Body of pancreas (tissue), 4 donors: ENCODE measurements at regions not wholly inside any gene's neighbourhood (a gene's known extent, or its start where the extent isn't known, plus 50 kb on each side); places are given as distances from the start of the nearest gene placed in this dataset.

Experiments
- POLR2A ChIP-seq, 3 donors: fragments of 450-650 bp; IDR thresholded peaks; one replicate each; pipeline ENCODE4 v1.6.1; 2016; ENCODE audit warnings: antibody characterized with exemption in 3 of 3, mild to moderate bottlenecking in 2 of 3
- TF ChIP-seq, protein P1 (sequence below), 7 experiments: fragments of 450-650 bp in 4 of 7; fragments of 200-600 bp in 3 of 7; sonication (generic) in 3 of 7; IDR thresholded peaks; one replicate each; pipeline ENCODE4 v1.5.1; 2016 to 2019; ENCODE audit warnings: antibody characterized with exemption in 7 of 7

DNA sequence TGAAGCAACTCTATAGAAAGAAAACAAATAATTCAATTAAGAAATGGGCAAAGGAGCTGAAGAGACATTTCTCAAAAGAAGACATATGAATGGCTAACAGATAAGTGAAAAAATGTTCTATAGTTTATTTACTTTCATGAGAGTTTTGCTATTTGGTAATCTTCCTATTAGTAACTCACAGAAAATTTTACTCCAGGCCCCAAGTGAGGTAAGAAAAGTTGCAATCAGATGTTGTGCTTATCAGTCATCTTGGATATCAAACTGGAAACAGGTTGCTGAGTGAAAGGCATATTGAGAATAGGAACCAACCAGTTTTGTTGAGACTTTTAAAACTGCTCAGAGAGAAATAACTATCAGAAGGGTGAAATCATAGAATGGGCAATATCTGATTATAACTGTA lies 1179.0 kb upstream of the ACVR2A start:
- TF ChIP-seq, protein P1, sequence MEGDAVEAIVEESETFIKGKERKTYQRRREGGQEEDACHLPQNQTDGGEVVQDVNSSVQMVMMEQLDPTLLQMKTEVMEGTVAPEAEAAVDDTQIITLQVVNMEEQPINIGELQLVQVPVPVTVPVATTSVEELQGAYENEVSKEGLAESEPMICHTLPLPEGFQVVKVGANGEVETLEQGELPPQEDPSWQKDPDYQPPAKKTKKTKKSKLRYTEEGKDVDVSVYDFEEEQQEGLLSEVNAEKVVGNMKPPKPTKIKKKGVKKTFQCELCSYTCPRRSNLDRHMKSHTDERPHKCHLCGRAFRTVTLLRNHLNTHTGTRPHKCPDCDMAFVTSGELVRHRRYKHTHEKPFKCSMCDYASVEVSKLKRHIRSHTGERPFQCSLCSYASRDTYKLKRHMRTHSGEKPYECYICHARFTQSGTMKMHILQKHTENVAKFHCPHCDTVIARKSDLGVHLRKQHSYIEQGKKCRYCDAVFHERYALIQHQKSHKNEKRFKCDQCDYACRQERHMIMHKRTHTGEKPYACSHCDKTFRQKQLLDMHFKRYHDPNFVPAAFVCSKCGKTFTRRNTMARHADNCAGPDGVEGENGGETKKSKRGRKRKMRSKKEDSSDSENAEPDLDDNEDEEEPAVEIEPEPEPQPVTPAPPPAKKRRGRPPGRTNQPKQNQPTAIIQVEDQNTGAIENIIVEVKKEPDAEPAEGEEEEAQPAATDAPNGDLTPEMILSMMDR (IDR thresholded peaks at IDR 0.05): no peak
- TF ChIP-seq POLR2A (IDR thresholded peaks at IDR 0.05): no peak
